ENCODE measurements at regions not wholly inside any gene's neighbourhood (a gene's known extent, or its start where the extent isn't known, plus 50 kb on each side); places are given as distances from the start of the nearest gene placed in this dataset.

DNA sequence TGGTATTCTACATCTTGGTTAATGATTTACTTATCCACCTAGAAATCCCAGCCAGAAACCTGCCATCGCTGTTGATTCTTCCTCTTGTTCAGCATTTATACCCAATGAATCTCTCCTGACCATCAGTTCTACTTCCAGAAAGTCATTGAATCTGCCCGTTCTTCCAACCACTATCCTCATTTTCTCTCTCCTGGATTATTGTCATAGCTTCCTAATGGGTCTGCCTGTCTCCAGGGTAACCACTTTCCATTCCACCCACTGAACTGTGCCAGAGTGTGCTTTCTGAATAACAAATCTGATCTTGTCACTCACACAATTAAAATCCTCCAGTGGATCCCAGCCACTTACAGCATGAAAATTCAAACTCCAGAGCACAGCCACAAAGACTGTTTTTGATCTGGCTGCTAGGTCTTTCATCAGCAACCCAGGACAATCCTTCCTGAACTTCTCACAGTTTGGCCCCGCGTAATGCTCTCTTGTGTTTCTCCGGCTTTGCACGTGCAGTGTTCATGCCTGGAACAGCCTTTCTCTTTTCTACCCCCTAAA is 330.6 kb downstream of the SPRY2 start:
- TF ChIP-seq, protein P1, sequence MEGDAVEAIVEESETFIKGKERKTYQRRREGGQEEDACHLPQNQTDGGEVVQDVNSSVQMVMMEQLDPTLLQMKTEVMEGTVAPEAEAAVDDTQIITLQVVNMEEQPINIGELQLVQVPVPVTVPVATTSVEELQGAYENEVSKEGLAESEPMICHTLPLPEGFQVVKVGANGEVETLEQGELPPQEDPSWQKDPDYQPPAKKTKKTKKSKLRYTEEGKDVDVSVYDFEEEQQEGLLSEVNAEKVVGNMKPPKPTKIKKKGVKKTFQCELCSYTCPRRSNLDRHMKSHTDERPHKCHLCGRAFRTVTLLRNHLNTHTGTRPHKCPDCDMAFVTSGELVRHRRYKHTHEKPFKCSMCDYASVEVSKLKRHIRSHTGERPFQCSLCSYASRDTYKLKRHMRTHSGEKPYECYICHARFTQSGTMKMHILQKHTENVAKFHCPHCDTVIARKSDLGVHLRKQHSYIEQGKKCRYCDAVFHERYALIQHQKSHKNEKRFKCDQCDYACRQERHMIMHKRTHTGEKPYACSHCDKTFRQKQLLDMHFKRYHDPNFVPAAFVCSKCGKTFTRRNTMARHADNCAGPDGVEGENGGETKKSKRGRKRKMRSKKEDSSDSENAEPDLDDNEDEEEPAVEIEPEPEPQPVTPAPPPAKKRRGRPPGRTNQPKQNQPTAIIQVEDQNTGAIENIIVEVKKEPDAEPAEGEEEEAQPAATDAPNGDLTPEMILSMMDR (conservative IDR thresholded peaks at IDR 0.05; ENCODE audit: low read depth, low read length): no peak
- no peak for TF ChIP-seq EZH2 (IDR thresholded peaks at IDR 0.05; ENCODE audit: borderline replicate concordance, low read depth, low read length, poor library complexity, severe bottlenecking)
